Ectodermal cell (in vitro differentiated cells): ENCODE measurements at regions not wholly inside any gene's neighbourhood (a gene's known extent, or its start where the extent isn't known, plus 50 kb on each side); places are given as distances from the start of the nearest gene placed in this dataset.

Experiments used
- H3K27ac ChIP-seq: 2 replicates; pipeline ENCODE4 v1.7.0; 2013; ENCODE audit warnings: mild to moderate bottlenecking, low read depth, low read length; ENCODE audit not compliant: insufficient read depth, poor library complexity, severe bottlenecking
- H3K27me3 ChIP-seq: 2 replicates; pipeline ENCODE4 v1.7.0; 2013; ENCODE audit warnings: mild to moderate bottlenecking, low read length; ENCODE audit not compliant: insufficient read depth, control insufficient read depth, poor library complexity, severe bottlenecking
- H3K36me3 ChIP-seq: one replicate; pipeline ENCODE4 v1.7.0; 2013; ENCODE audit warnings: low read length; ENCODE audit not compliant: control insufficient read depth, insufficient read depth
- H3K4me1 ChIP-seq: one replicate; pipeline ENCODE4 v1.7.0; 2013; ENCODE audit warnings: low read length; ENCODE audit not compliant: control insufficient read depth, insufficient read depth
- H3K4me3 ChIP-seq: 2 replicates; pipeline ENCODE4 v1.7.0; 2013; ENCODE audit warnings: low read depth, low read length, control low read depth; ENCODE audit not compliant: insufficient read depth
- H3K9me3 ChIP-seq: 2 replicates; pipeline ENCODE4 v1.7.0; 2013; ENCODE audit warnings: mild to moderate bottlenecking, low read length, moderate library complexity; ENCODE audit not compliant: control insufficient read depth
- WGBS, 2 experiments: methylation state at CpG; one replicate each; pipeline ENCODE4 v1.1.7; 2013; ENCODE audit warnings: missing lambda C conversion rate in 2 of 2; 5-methylcytosine and 5-hydroxymethylcytosine counted together

DNA sequence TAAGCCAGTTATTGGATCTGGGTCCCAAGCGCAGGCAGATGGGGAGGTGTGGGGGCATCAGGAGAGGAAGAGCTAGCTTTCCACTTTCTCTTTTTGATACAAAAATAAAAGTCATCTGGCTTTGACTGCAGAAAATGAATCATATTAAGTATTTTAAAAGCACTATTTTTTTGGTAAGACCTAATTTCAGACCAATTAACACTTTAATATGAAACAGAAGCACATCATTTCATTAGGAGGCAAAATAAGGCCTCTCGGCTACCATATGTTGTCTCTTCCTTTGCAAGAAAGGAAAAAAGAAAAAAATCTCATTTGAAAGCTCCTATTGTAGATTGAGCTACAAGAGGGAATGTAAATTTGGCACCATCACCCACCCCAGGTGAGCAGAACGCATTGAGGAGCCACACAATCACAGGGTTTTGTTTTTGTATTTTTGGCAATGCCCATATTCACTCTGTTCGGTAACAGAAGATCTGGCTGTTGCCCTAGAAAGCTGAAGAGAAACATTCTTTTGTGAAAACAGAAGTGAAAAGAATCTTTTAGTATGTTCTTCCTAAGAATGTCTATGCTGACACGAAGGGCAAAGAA is 390.7 kb upstream of the ETAA1 start:
- Histone ChIP-seq H3K27me3 (no peaks in the 10 kb centered on the region), H3K36me3 (no peaks in the 10 kb centered on the region), H3K27ac (no peak overlapping the region), H3K9me3 (no peaks in the 10 kb centered on the region), H3K4me1 (no peaks in the 10 kb centered on the region), H3K4me3 (no peak overlapping the region)
- 88 to 95% methylated on average over 4 to 5 of the region's 5 CpGs for WGBS, 2 experiments

- no peak overlapping the region for H3K4me3 ChIP-seq
- no peaks in the 10 kb centered on the region for H3K4me1 ChIP-seq
- 95 to 96% methylated on average over 4 of the region's 4 CpGs for WGBS, 2 experiments
- no peaks in the 10 kb centered on the region for H3K27me3 ChIP-seq
- no peaks in the 10 kb centered on the region for H3K36me3 ChIP-seq
- no peak overlapping the region for H3K27ac ChIP-seq
- H3K9me3 ChIP-seq: no peaks in the 10 kb centered on the region
These were observed 389.0 kb upstream of the ETAA1 start for GRCh38 chr2:67008155-67008554.

DNA sequence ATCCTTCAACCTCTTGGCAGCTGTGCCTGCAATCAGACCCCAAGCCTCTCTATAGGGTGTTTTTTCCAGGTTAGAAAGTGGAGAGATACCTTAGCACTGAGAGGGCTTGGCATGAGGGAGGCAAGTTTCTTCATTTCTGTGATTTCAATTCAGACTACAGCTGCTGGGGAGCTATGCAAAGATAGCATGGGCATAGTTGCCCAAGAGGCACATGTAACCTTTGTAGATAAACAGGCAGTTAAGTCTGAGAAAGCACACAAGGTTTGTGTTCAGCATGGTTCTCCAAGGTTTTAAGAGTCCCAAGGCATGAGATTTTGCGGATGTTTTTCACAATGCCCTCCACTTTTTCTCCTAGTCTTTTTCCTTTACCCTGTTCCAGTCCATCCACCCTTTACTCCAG is 385.0 kb upstream of the ETAA1 start:
- no peaks in the 10 kb centered on the region for H3K4me1 ChIP-seq
- WGBS, 2 experiments: 95 to 96% methylated on average over 1 of the region's 1 CpG
- H3K4me3 ChIP-seq: no peak overlapping the region
- no peaks in the 10 kb centered on the region for H3K27me3 ChIP-seq
- H3K27ac ChIP-seq: no peak overlapping the region
- no peaks in the 10 kb centered on the region for H3K9me3 ChIP-seq
- H3K36me3 ChIP-seq: no peaks in the 10 kb centered on the region

DNA sequence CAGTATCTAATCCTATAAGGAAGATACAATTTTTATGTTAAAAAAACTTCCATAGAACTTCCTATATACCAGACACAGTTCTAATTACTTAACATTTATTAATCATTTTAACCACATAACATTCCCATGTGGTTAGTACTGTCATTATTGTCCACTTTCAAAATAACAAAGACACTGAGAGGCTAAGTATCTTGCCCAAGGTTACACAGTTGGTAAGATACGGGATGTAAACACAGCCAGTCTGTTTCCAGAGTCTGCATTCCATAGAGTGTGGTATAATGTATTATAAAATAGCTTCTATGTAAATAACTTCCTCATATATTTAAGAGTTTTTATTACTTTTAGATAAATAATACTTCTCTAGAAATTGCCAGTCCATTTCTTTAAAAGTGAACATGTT is 383.3 kb upstream of the ETAA1 start:
- Histone ChIP-seq H3K36me3 (no peaks in the 10 kb centered on the region), H3K4me3 (no peak overlapping the region)
- 100% methylated on average over 1 of the region's 1 CpG; no CpG with 5 or more reads in 1 of the 2 experiments for WGBS, 2 experiments

GRCh38 chr2:67015681-67016080 is 381.5 kb upstream of the ETAA1 start:
- Histone ChIP-seq H3K4me3 (no peak overlapping the region), H3K4me1 (no peaks in the 10 kb centered on the region), H3K27me3 (no peaks in the 10 kb centered on the region), H3K27ac (no peak overlapping the region), H3K9me3 (no peaks in the 10 kb centered on the region), H3K36me3 (no peaks in the 10 kb centered on the region)

More for the DNA sequence above, 383.3 kb upstream of the ETAA1 start:
- Histone ChIP-seq H3K27me3 (no peaks in the 10 kb centered on the region), H3K27ac (no peak overlapping the region), H3K9me3 (no peaks in the 10 kb centered on the region), H3K4me1 (no peaks in the 10 kb centered on the region)

DNA sequence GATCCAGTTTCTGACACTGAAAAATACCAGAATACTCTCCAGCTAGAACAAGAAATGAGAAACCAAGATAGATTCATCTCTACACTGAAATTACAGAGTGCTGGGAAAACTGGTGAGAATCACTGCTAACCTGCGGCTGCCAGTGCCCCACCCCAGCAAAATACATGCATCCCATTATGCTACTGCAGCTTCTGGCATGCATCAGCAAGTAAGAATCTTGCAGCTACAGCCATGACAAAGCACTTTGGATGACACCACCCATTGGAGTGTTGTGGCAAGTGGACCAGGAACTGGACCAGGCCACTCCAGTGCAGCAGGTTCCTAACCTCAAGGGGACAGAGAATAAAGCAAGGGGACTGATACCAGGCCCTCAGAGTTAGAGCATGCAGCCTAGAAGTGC is 378.8 kb upstream of the ETAA1 start:
- 82 to 88% methylated on average over 1 of the region's 1 CpG for WGBS, 2 experiments
- no peaks in the 10 kb centered on the region for H3K9me3 ChIP-seq
- H3K4me1 ChIP-seq: no peaks in the 10 kb centered on the region
- no peaks in the 10 kb centered on the region for H3K27me3 ChIP-seq
- no peak overlapping the region for H3K27ac ChIP-seq
- H3K36me3 ChIP-seq: no peaks in the 10 kb centered on the region
- H3K4me3 ChIP-seq: no peak overlapping the region

DNA sequence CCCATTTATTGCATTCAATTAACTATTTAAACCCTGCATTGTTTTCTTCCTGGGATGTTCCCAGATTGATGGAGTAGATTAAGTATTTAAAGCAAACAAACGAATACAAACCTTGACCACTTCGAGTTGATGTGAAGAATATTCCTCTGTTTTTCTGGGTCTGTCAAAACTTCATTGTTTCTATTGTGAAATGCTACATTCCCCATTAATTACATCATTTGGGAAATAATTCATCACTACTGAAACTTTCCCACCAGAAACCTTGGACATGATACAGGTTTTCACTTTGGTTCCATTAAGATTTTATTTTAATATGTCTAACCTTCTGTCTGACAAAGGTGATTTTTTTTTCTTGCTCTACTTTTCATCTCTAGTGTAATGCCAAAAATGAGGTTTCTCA is 365.1 kb upstream of the ETAA1 start:
- no peak overlapping the region for H3K4me3 ChIP-seq
- 89 to 95% methylated on average over 2 of the region's 2 CpGs for WGBS, 2 experiments
- no peaks in the 10 kb centered on the region for H3K4me1 ChIP-seq
- H3K27ac ChIP-seq: no peak overlapping the region
- H3K27me3 ChIP-seq: no peaks in the 10 kb centered on the region
- no peaks in the 10 kb centered on the region for H3K36me3 ChIP-seq
- no peaks in the 10 kb centered on the region for H3K9me3 ChIP-seq

DNA sequence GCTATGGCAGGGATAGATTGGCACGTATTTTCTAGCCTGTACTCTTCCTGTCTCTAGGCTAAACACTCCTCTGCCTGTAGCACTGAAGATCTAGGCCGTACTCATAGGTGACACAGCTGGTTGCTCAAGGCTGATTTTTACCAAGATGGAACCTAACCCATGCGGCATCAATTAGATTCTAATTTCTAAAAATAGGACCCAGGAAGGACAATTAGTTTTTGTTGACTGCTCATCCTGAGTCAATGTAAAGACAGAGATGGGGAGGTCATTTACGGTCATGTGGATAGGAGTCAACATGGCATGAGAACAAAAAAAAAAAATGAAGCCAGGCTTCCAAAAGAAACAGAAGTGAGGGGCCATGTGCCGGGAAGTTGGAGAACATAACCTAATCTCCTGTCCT is 360.7 kb upstream of the ETAA1 start:
- H3K27ac ChIP-seq: no peak overlapping the region
- no peak overlapping the region for H3K4me3 ChIP-seq
- no peaks in the 10 kb centered on the region for H3K9me3 ChIP-seq
- WGBS, 2 experiments: 95 to 96% methylated on average over 5 of the region's 5 CpGs
- H3K27me3 ChIP-seq: no peaks in the 10 kb centered on the region
- no peaks in the 10 kb centered on the region for H3K4me1 ChIP-seq
- H3K36me3 ChIP-seq: no peaks in the 10 kb centered on the region

DNA sequence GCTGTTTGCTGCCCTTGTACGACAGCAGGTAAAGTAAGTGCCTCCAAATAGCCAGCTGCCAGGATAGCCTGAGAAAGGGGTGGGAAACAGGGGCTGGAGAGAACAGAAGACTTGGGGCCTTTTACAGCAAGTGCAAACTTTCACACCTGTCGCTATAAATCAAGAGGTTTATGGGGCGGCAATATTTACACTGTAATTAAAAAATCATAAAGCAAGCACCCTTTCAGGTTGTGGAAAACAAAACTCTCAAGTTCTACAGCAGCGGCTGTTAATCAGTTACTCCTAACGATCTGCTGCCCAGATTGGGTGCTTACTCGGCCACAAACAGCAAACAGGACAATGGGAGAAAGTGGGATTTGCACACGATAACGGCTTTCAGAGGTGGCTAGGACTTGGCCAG is 359.5 kb upstream of the ETAA1 start:
- H3K36me3 ChIP-seq: no peaks in the 10 kb centered on the region
- H3K4me3 ChIP-seq: no peak overlapping the region
- no peaks in the 10 kb centered on the region for H3K27me3 ChIP-seq
- H3K27ac ChIP-seq: no peak overlapping the region
- 86 to 91% methylated on average over 8 of the region's 8 CpGs for WGBS, 2 experiments
- H3K9me3 ChIP-seq: no peaks in the 10 kb centered on the region
- H3K4me1 ChIP-seq: no peaks in the 10 kb centered on the region

DNA sequence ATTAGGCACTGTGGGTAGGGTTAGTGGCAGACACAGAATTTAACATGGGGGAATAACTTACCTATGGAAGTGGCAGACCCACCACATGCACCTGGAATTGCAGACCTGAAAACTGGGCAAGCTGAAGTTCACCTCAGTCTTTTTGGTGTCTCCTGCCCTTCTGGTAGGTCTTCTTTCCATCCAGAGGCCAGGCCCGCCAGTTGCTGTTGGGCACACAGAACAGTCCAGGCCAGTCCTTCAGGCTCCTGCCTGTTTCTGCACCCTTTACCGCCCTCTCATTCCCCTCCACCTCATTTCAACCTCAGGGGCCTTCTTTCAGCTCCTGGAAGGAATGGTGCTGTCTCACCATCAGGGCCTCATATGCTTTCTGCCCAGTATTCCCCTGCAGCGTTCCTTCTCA is 358.9 kb upstream of the ETAA1 start:
- H3K27ac ChIP-seq: no peak overlapping the region
- no peaks in the 10 kb centered on the region for H3K36me3 ChIP-seq
- no peaks in the 10 kb centered on the region for H3K27me3 ChIP-seq
- H3K9me3 ChIP-seq: no peaks in the 10 kb centered on the region
- no peak overlapping the region for H3K4me3 ChIP-seq
- H3K4me1 ChIP-seq: no peaks in the 10 kb centered on the region
- 94 to 99% methylated on average over 3 of the region's 3 CpGs for WGBS, 2 experiments

DNA sequence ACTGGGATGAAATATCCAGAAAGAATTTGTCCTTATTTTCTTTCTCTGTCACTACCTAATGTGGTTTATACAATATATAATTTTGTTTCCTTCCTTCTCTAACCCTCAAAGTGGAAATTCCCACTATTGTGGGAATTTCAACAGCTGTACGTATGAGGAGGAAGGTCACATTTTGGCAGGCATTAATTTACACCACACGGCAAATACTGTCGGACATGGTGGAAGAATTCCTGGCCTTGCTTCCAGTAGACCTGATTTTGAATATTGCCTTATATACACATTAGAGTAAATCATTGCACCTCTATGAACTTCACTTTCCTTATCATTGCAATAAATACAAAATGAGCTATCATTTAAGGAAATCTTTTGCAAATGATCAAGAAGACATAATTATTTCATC is 358.1 kb upstream of the ETAA1 start:
- Histone ChIP-seq H3K9me3 (no peaks in the 10 kb centered on the region), H3K27ac (no peak overlapping the region), H3K27me3 (no peaks in the 10 kb centered on the region), H3K36me3 (no peaks in the 10 kb centered on the region), H3K4me3 (no peak overlapping the region), H3K4me1 (no peaks in the 10 kb centered on the region)
- 96 to 100% methylated on average over 3 of the region's 3 CpGs for WGBS, 2 experiments
